ENCODE measurements at regions not wholly inside any gene's neighbourhood (a gene's known extent, or its start where the extent isn't known, plus 50 kb on each side); places are given as distances from the start of the nearest gene placed in this dataset.

- TF ChIP-seq CTCF (IDR thresholded peaks at IDR 0.05): no peak
- TF ChIP-seq EZH2phosphoT487 (IDR thresholded peaks at IDR 0.05): no peak
Observed at GRCh38 chr14:85811340-85811739, 281.4 kb downstream of the FLRT2 start.

Data from neural progenitor cell (in vitro differentiated cells).